ENCODE measurements at regions not wholly inside any gene's neighbourhood (a gene's known extent, or its start where the extent isn't known, plus 50 kb on each side); places are given as distances from the start of the nearest gene placed in this dataset.

- TF ChIP-seq CTCF (IDR thresholded peaks at IDR 0.05; ENCODE audit: low read depth, low read length): no peak
- TF ChIP-seq EZH2phosphoT487 (IDR thresholded peaks at IDR 0.05; ENCODE audit: low read depth): no peak
These were observed 899.8 kb downstream of the TUSC7 start for GRCh38 chr3:117609330-117609729.

Measured in OCI-LY3 (cell line).